ENCODE measurements at regions not wholly inside any gene's neighbourhood (a gene's known extent, or its start where the extent isn't known, plus 50 kb on each side); places are given as distances from the start of the nearest gene placed in this dataset.

DNA sequence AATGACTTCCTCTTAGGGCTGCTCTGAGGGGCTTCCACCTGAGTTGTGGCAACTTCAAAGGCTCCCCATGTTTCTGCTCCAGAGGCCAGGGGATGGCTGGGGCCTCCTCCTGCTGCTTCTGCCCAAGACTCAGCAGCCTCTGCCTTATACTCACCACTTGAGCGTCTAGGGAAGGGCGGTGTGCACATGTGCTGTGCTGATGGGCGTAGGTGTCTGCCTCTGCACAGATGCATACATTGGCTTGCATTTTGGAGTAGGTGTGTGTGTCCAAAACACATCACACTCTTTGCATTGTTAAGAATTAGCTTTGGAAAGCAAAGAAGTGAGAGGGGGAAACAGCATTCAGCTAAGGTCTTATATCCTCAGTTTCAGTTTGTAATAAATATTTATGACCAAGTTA is 85.2 kb downstream of the EN1 start:
- DNase-seq (ENCODE audit: low spot score in 2 of 2, unreplicated experiment in 2 of 2): no peak
- Mint-ChIP-seq H3K4me1 (peaks cover 14% of the 10 kb centered on the region), H3K4me3 (no peak overlapping the region), H3K27me3 (ENCODE audit: low read depth) (peaks cover 46% of the 10 kb centered on the region), H3K36me3 (peaks cover 2% of the 10 kb centered on the region), H3K27ac (no peak overlapping the region), H3K9me3 (peaks cover 18% of the 10 kb centered on the region)
- TF ChIP-seq, protein P1, sequence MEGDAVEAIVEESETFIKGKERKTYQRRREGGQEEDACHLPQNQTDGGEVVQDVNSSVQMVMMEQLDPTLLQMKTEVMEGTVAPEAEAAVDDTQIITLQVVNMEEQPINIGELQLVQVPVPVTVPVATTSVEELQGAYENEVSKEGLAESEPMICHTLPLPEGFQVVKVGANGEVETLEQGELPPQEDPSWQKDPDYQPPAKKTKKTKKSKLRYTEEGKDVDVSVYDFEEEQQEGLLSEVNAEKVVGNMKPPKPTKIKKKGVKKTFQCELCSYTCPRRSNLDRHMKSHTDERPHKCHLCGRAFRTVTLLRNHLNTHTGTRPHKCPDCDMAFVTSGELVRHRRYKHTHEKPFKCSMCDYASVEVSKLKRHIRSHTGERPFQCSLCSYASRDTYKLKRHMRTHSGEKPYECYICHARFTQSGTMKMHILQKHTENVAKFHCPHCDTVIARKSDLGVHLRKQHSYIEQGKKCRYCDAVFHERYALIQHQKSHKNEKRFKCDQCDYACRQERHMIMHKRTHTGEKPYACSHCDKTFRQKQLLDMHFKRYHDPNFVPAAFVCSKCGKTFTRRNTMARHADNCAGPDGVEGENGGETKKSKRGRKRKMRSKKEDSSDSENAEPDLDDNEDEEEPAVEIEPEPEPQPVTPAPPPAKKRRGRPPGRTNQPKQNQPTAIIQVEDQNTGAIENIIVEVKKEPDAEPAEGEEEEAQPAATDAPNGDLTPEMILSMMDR (IDR thresholded peaks at IDR 0.05; ENCODE audit: unreplicated experiment): no peak

DNA sequence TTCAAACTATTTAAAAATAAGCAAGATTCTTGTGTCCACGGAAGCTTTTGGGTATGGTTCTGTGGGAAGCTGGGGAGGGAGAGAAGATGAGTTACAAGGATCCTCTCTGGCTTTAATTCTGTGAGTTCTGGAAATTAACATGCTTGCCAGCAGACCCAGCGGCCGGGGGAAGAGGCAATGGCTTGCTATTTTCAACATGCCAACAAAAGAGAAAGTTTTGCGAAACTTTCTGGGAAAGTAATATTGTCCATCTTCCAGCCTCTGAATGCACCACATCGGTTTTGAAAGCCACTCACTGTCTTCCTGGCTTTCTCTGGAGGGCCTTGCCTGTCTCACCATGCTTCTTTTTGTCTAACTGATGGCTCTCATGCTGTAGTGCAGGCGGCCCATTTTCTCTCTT is 85.7 kb downstream of the EN1 start:
- Mint-ChIP-seq H3K27me3 (ENCODE audit: low read depth) (peaks cover 46% of the 10 kb centered on the region), H3K36me3 (peaks cover 2% of the 10 kb centered on the region), H3K4me1 (peaks cover 8% of the 10 kb centered on the region), H3K9me3 (peaks cover 18% of the 10 kb centered on the region), H3K4me3 (no peak overlapping the region), H3K27ac (no peak overlapping the region)
- TF ChIP-seq, protein P1 (IDR thresholded peaks at IDR 0.05; ENCODE audit: unreplicated experiment): no peak
- DNase-seq (ENCODE audit: low spot score in 2 of 2, unreplicated experiment in 2 of 2): no peak

DNA sequence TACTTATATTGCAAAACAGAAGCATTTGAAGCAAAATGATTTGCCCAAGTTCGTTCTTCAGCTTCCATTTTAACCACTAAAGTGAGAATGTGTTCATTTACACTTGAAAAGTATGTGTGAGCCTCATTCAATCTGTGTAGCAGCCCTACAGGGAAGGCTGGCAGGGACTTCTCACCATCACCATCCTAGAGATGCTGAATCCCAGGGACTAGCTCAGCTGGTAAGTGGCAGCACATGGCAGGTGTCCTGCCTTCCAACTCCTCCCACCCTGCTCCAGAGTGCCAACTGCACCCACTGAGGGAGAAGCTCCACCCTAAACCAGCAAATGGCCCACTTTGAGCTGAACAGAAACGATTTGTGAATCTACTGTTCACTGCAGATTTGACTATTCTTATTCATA is 91.5 kb downstream of the EN1 start:
- Mint-ChIP-seq H3K4me3 (no peak overlapping the region), H3K27me3 (ENCODE audit: low read depth) (peaks cover 21% of the 10 kb centered on the region), H3K36me3 (no peaks in the 10 kb centered on the region), H3K27ac (no peak overlapping the region), H3K4me1 (peaks cover 8% of the 10 kb centered on the region), H3K9me3 (peaks cover 17% of the 10 kb centered on the region)
- DNase-seq (ENCODE audit: low spot score in 2 of 2, unreplicated experiment in 2 of 2): no peak
- TF ChIP-seq, protein P1 (IDR thresholded peaks at IDR 0.05; ENCODE audit: unreplicated experiment): no peak

DNA sequence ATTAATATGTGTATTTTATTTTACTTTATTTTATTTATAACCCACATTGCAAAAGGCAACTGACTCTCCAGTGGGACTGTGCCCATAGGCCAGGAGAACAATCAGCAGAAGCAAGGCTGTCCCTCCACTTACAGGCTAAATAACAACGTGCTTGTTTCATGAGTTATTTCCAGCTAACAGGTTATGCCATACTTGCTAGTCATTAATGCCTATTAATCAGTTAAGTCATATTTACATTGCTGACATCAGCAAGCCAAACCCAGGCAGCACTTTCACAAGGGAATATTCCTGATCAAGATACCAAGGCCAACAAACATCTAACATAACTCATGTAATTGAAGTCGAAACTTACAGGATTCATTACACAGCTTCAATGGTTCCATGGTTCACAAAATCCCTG is 92.1 kb downstream of the EN1 start:
- TF ChIP-seq, protein P1 (IDR thresholded peaks at IDR 0.05; ENCODE audit: unreplicated experiment): no peak
- Mint-ChIP-seq H3K27me3 (ENCODE audit: low read depth) (peaks cover 19% of the 10 kb centered on the region), H3K4me3 (no peak overlapping the region), H3K4me1 (peaks cover 8% of the 10 kb centered on the region), H3K27ac (no peak overlapping the region), H3K9me3 (peaks cover 15% of the 10 kb centered on the region), H3K36me3 (no peaks in the 10 kb centered on the region)
- DNase-seq (ENCODE audit: low spot score in 2 of 2, unreplicated experiment in 2 of 2): no peak

DNA sequence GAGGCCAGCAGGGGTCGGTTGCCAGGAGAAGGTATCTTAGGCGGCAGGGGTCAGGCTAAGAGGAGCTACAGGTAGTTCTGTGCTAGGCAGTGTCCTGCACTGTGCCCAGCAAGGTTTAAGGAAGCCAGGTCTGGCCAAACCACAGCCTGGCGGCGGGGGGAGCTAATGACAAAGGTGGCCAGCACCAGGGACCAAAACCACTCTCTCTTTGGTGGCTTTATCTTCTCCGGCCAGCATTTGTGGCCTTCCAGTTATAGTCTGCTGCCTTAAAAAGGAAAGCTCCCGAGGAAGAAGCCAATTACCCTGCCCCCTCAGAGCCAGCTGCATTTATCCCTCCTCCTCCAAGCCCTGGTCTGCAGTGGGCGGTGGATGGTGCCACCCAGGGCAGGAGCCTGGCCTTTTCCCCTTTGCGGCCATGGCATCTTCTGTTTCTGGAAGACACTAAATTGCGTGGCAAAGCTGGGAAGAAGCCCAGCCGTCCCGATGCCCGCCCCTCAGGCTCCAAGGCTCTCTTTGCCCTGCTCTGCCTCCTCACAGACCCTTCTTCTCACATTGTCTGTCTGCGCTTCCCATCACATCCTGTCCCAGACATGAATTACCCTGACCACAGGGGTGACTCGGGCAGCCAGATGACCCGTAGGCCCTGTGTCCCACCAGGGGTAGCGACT is 94.6 kb downstream of the EN1 start:
- Mint-ChIP-seq H3K27me3 (ENCODE audit: low read depth) (peaks cover 2% of the 10 kb centered on the region), H3K9me3 (peaks cover 14% of the 10 kb centered on the region), H3K4me3 (no peak overlapping the region), H3K36me3 (no peaks in the 10 kb centered on the region), H3K27ac (no peak overlapping the region), H3K4me1 (peaks cover 8% of the 10 kb centered on the region)
- DNase-seq (ENCODE audit: low spot score in 2 of 2, unreplicated experiment in 2 of 2): no peak
- TF ChIP-seq, protein P1 (IDR thresholded peaks at IDR 0.05; ENCODE audit: unreplicated experiment): no peak

Data from mesothelial cell of epicardium (in vitro differentiated cells).